HG03520 (cell line): ENCODE measurements at regions not wholly inside any gene's neighbourhood (a gene's known extent, or its start where the extent isn't known, plus 50 kb on each side); places are given as distances from the start of the nearest gene placed in this dataset.
"Not testable (repeated sequence)": the region's sequence is repeated elsewhere in the genome, so short reads cannot be mapped to it uniquely, and the experiment has no call there.

Source experiments
- ATAC-seq: cut with Tn5 transposase; IDR thresholded peaks from one replicate; pipeline ENCODE4 v1.9.1; 2021; ENCODE audit warnings: mild to moderate bottlenecking, moderate library complexity; ENCODE audit not compliant: unreplicated experiment

- ATAC-seq = no peak
Measured at GRCh38 chr7:91455411-91455810, 191.2 kb downstream of the FZD1 start.

GRCh38 chr7:91457208-91457607, 193.0 kb downstream of the FZD1 start:
- ATAC-seq = no peak

- no peak for ATAC-seq
Measured at GRCh38 chr7:91459539-91459938, 195.3 kb downstream of the FZD1 start.

GRCh38 chr7:91462316-91462715, 198.1 kb downstream of the FZD1 start:
- ATAC-seq = no peak

GRCh38 chr7:91463330-91463729, 199.1 kb downstream of the FZD1 start:
- no peak for ATAC-seq

- no peak for ATAC-seq
Measured at GRCh38 chr7:91465595-91466061, 201.4 kb downstream of the FZD1 start.

- no peak for ATAC-seq
Measured at GRCh38 chr7:91468256-91468655, 204.0 kb downstream of the FZD1 start.

GRCh38 chr7:91473619-91474018, 209.4 kb downstream of the FZD1 start:
- no peak for ATAC-seq

- ATAC-seq = no peak
Measured at GRCh38 chr7:91474074-91474473, 209.8 kb downstream of the FZD1 start.

GRCh38 chr7:91480470-91480869, 216.2 kb downstream of the FZD1 start:
- ATAC-seq = not testable (repeated sequence)

GRCh38 chr7:91491868-91492267, 227.6 kb downstream of the FZD1 start:
- ATAC-seq = no peak

GRCh38 chr7:91492317-91492716, 228.1 kb downstream of the FZD1 start:
- no peak for ATAC-seq

GRCh38 chr7:91492773-91493172, 228.5 kb downstream of the FZD1 start:
- ATAC-seq = no peak

- ATAC-seq = no peak
Measured at GRCh38 chr7:91494450-91494849, 230.2 kb downstream of the FZD1 start.

GRCh38 chr7:91496251-91496820, 232.1 kb downstream of the FZD1 start:
- no peak for ATAC-seq

GRCh38 chr7:91497277-91497676, 233.0 kb downstream of the FZD1 start:
- ATAC-seq = not testable (repeated sequence)

- ATAC-seq = no peak
Measured at GRCh38 chr7:91503934-91504555, 239.8 kb downstream of the FZD1 start.

- ATAC-seq = no peak
Measured at GRCh38 chr7:91504919-91505318, 240.7 kb downstream of the FZD1 start.

- not testable (repeated sequence) for ATAC-seq
Measured at GRCh38 chr7:91506966-91507365, 242.7 kb downstream of the FZD1 start.

GRCh38 chr7:91511861-91512260, 247.6 kb downstream of the FZD1 start:
- not testable (repeated sequence) for ATAC-seq

- no peak for ATAC-seq
Measured at GRCh38 chr7:91512958-91513357, 248.7 kb downstream of the FZD1 start.

- no peak for ATAC-seq
Measured at GRCh38 chr7:91514591-91514990, 250.4 kb downstream of the FZD1 start.

- no peak for ATAC-seq
Measured at GRCh38 chr7:91515961-91516360, 251.7 kb downstream of the FZD1 start.
